B cell (primary cell): ENCODE measurements at regions not wholly inside any gene's neighbourhood (a gene's known extent, or its start where the extent isn't known, plus 50 kb on each side); places are given as distances from the start of the nearest gene placed in this dataset.

Source experiments
- ATAC-seq: fragments of 200-7000 bp; cut with Tn5 transposase; one replicate; pipeline ENCODE4 v1.10.0; 2021; ENCODE audit warnings: low read depth, mild to moderate bottlenecking, moderate number of reproducible peaks, moderate library complexity
- CTCF ChIA-PET: fragments of 350-600 bp; sonication (Branson Sonifier 250); formaldehyde crosslinking; loops from one replicate; lab custom pipeline; 2021; ENCODE audit warnings: antibody characterized with exemption, inconsistent platforms; lab: Charles Lee
- POLR2A ChIA-PET: fragments of 350-600 bp; sonication (Branson Sonifier 250); formaldehyde crosslinking; loops from one replicate; lab custom pipeline; 2021; ENCODE audit warnings: antibody characterized with exemption; lab: Charles Lee
- DNase-seq: peaks from one replicate; pipeline ENCODE4 v3.0.0; 2013
- H2AFZ ChIP-seq: 2 replicates; pipeline ENCODE4 v1.6.1; 2012; ENCODE audit warnings: mild to moderate bottlenecking, low read depth, low read length; ENCODE audit not compliant: insufficient read depth, poor library complexity, severe bottlenecking
- H3K27ac ChIP-seq, 2 donors: 1 replicate in 1 of 2; 2 replicates in 1 of 2; pipeline ENCODE4 v1.5.1; 2012 to 2013; ENCODE audit warnings: low read length in 2 of 2, mild to moderate bottlenecking in 2 of 2, moderate library complexity in 1 of 2
- H3K27me3 ChIP-seq, 4 experiments: fragments of 200-600 bp in 1 of 4; sonication (generic) in 1 of 4; replicated peaks in 1 of 4; 1 replicate in 2 of 4; 2 replicates in 2 of 4; pipeline versions ENCODE4 v1.6.1 to v1.7.0; 2013 to 2016; ENCODE audit warnings: low read length in 3 of 4, mild to moderate bottlenecking in 2 of 4, mixed read lengths in 1 of 4, moderate library complexity in 1 of 4; ENCODE audit not compliant: insufficient read depth in 4 of 4, control insufficient read depth in 3 of 4; ENCODE audit errors: control extremely low read depth in 1 of 4
- H3K36me3 ChIP-seq, 2 experiments: replicated peaks in 1 of 2; 1 replicate in 1 of 2; 2 replicates in 1 of 2; pipeline versions ENCODE4 v1.6.1 to v1.7.1; 2013; ENCODE audit warnings: low read length in 1 of 2; ENCODE audit not compliant: insufficient read depth in 2 of 2, control insufficient read depth in 1 of 2; ENCODE audit errors: control extremely low read depth in 1 of 2, extremely low read depth in 1 of 2
- H3K4me1 ChIP-seq, 2 donors: fragments of 200-600 bp in 1 of 2; sonication (generic) in 1 of 2; 1 replicate in 1 of 2; 2 replicates in 1 of 2; pipeline versions ENCODE4 v1.5.1 to v1.6.1; 2013 to 2017; ENCODE audit warnings: low read length in 2 of 2; ENCODE audit not compliant: control insufficient read depth in 2 of 2, insufficient read depth in 2 of 2
- H3K4me2 ChIP-seq: replicated peaks from 2 replicates; pipeline ENCODE3; 2012; ENCODE audit warnings: mild to moderate bottlenecking, low read depth, low read length; ENCODE audit not compliant: poor library complexity, severe bottlenecking
- H3K4me3 ChIP-seq, 5 experiments: fragments of 200-600 bp in 1 of 5; sonication (generic) in 1 of 5; 1 replicate in 3 of 5; 2 replicates in 2 of 5; pipeline versions ENCODE4 v1.5.1 to v1.7.0; 2011 to 2016; ENCODE audit warnings: low read length in 4 of 5, mild to moderate bottlenecking in 4 of 5, low read depth in 2 of 5, control low read depth in 1 of 5, moderate library complexity in 1 of 5; ENCODE audit not compliant: insufficient read depth in 1 of 5; ENCODE audit errors: control extremely low read depth in 1 of 5, extremely low read depth in 1 of 5
- H3K79me2 ChIP-seq: fragments of 200-600 bp; sonication (generic); one replicate; pipeline ENCODE4 v1.6.0; 2016; ENCODE audit warnings: low read length; ENCODE audit not compliant: control insufficient read depth, insufficient read depth
- H3K9ac ChIP-seq: fragments of 200-600 bp; sonication (generic); 2 replicates; pipeline ENCODE4 v1.6.1; 2017; ENCODE audit warnings: mild to moderate bottlenecking, low read length, moderate library complexity
- H3K9me3 ChIP-seq, 3 donors: one replicate each; pipeline versions ENCODE4 v1.6.1 to v1.7.1; 2013; ENCODE audit warnings: low read length in 2 of 3; ENCODE audit not compliant: control insufficient read depth in 2 of 3, insufficient read depth in 1 of 3; ENCODE audit errors: control extremely low read depth in 1 of 3
- H4K20me1 ChIP-seq: 2 replicates; pipeline ENCODE4 v1.6.0; 2012; ENCODE audit warnings: mild to moderate bottlenecking, low read length; ENCODE audit not compliant: insufficient read depth, control insufficient read depth, poor library complexity, severe bottlenecking
- H3K27ac Mint-ChIP-seq: one replicate; pipeline ENCODE4 v1.8.0; 2021; ENCODE audit warnings: mixed read lengths
- H3K27me3 Mint-ChIP-seq: one replicate; pipeline ENCODE4 v1.8.0; 2021; ENCODE audit warnings: mixed read lengths
- H3K4me1 Mint-ChIP-seq: one replicate; pipeline ENCODE4 v1.8.0; 2021; ENCODE audit warnings: mixed read lengths
- H3K4me3 Mint-ChIP-seq: one replicate; pipeline ENCODE4 v1.8.0; 2021; ENCODE audit warnings: mixed read lengths
- H3K9me3 Mint-ChIP-seq: one replicate; pipeline ENCODE4 v1.8.0; 2022; ENCODE audit warnings: mixed read lengths; ENCODE audit not compliant: insufficient read depth
- EZH2 ChIP-seq: IDR thresholded peaks from 2 replicates; pipeline ENCODE4 v1.6.1; 2012; ENCODE audit warnings: borderline replicate concordance, low read depth, mild to moderate bottlenecking, moderate library complexity, low read length; ENCODE audit not compliant: insufficient read depth, poor library complexity, severe bottlenecking
- WGBS: methylation state at CpG from one replicate; pipeline ENCODE4 v1.1.5; 2013; ENCODE audit warnings: missing lambda C conversion rate; ENCODE audit not compliant: insufficient coverage; 5-methylcytosine and 5-hydroxymethylcytosine counted together
- intact Hi-C: fragments of 100-400 bp; cut with micrococcal nuclease; formaldehyde crosslinking; loops from one replicate; pipeline ENCODE4 v1.10.0; 2022
- TF ChIP-seq, protein P1 (sequence below): fragments of 200-600 bp; IDR thresholded peaks from one replicate; pipeline ENCODE4 v1.8.0; 2022; ENCODE audit warnings: antibody characterized with exemption, mild to moderate bottlenecking

GRCh38 chr20:22366631-22367030 is 217.7 kb downstream of the FOXA2 start:
- H3K27me3 ChIP-seq = no peaks in the 10 kb centered on the region
- no peaks in the 10 kb centered on the region for H3K9me3 ChIP-seq
- Mint-ChIP-seq H3K4me3 (no peak overlapping the region), H3K27me3 (no peaks in the 10 kb centered on the region), H3K27ac (no peak overlapping the region), H3K4me1 (peaks cover 32% of the 10 kb centered on the region), H3K9me3 (no peaks in the 10 kb centered on the region)
- no peaks in the 10 kb centered on the region for H3K79me2 ChIP-seq
- H3K9ac ChIP-seq = no peak overlapping the region
- peaks cover 31 to 33% of the 10 kb centered on the region in 2 donors for H3K4me1 ChIP-seq
- no peaks in the 10 kb centered on the region for H3K36me3 ChIP-seq
- ATAC-seq (no peak), DNase-seq (no peak)
- POLR2A ChIA-PET = no interaction called here
- no peaks in the 10 kb centered on the region for H4K20me1 ChIP-seq
- intact Hi-C loops = no loop called here
- H3K4me2 ChIP-seq = no peak overlapping the region
- no peak overlapping the region for H2AFZ ChIP-seq
- TF ChIP-seq, protein P1, sequence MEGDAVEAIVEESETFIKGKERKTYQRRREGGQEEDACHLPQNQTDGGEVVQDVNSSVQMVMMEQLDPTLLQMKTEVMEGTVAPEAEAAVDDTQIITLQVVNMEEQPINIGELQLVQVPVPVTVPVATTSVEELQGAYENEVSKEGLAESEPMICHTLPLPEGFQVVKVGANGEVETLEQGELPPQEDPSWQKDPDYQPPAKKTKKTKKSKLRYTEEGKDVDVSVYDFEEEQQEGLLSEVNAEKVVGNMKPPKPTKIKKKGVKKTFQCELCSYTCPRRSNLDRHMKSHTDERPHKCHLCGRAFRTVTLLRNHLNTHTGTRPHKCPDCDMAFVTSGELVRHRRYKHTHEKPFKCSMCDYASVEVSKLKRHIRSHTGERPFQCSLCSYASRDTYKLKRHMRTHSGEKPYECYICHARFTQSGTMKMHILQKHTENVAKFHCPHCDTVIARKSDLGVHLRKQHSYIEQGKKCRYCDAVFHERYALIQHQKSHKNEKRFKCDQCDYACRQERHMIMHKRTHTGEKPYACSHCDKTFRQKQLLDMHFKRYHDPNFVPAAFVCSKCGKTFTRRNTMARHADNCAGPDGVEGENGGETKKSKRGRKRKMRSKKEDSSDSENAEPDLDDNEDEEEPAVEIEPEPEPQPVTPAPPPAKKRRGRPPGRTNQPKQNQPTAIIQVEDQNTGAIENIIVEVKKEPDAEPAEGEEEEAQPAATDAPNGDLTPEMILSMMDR = no peak
- TF ChIP-seq EZH2 = no peak
- no peak overlapping the region for H3K4me3 ChIP-seq
- H3K27ac ChIP-seq = no peak overlapping the region
- CTCF ChIA-PET = no interaction called here

GRCh38 chr20:22354647-22355046 is 229.7 kb downstream of the FOXA2 start:
- no peak for DNase-seq
- Histone ChIP-seq H3K9me3 (no peaks in the 10 kb centered on the region), H3K9ac (no peak overlapping the region), H3K36me3 (no peaks in the 10 kb centered on the region), H3K4me3 (no peak overlapping the region), H3K27ac (no peak overlapping the region), H3K79me2 (no peaks in the 10 kb centered on the region), H4K20me1 (no peaks in the 10 kb centered on the region), H3K27me3 (no peaks in the 10 kb centered on the region), H2AFZ (no peak overlapping the region), H3K4me1 (no peaks in the 10 kb centered on the region), H3K4me2 (no peak overlapping the region)
- CTCF ChIA-PET = interaction anchor here (0.7 kb wide), 1 partner anchor 16 kb away, joined by 3 read pairs; no protein-coding TSS in a partner anchor
- no peak overlapping the region for H3K4me3 Mint-ChIP-seq
- peaks cover 12% of the 10 kb centered on the region for H3K27me3 Mint-ChIP-seq
- intact Hi-C loops = no loop called here
- POLR2A ChIA-PET = no interaction called here
- H3K4me1 Mint-ChIP-seq = no peaks in the 10 kb centered on the region
- H3K27ac Mint-ChIP-seq = no peak overlapping the region
- TF ChIP-seq, protein P1 = no peak
- no peak for TF ChIP-seq EZH2
- no peaks in the 10 kb centered on the region for H3K9me3 Mint-ChIP-seq
- no peak for ATAC-seq
- WGBS = no CpG with 5 or more reads among the region's 1 CpG
